ENCODE measurements at regions not wholly inside any gene's neighbourhood (a gene's known extent, or its start where the extent isn't known, plus 50 kb on each side); places are given as distances from the start of the nearest gene placed in this dataset.

- no peak for DNase-seq (ENCODE audit: low spot score)
Observed at GRCh38 chr10:78963074-78964034, 105.4 kb upstream of the ZMIZ1 start.

- DNase-seq (ENCODE audit: low spot score): no peak
Observed at GRCh38 chr10:78964274-78964951, 104.4 kb upstream of the ZMIZ1 start.

GRCh38 chr10:78964952-78965633 is 103.7 kb upstream of the ZMIZ1 start:
- DNase-seq (ENCODE audit: low spot score): peak; percentile 6

GRCh38 chr10:78966182-78966787 is 102.5 kb upstream of the ZMIZ1 start:
- DNase-seq (ENCODE audit: low spot score): no peak

GRCh38 chr10:78966844-78967488 is 101.8 kb upstream of the ZMIZ1 start:
- DNase-seq (ENCODE audit: low spot score): no peak

GRCh38 chr10:78968300-78968942 is 100.3 kb upstream of the ZMIZ1 start:
- no peak for DNase-seq (ENCODE audit: low spot score)

- no peak for DNase-seq (ENCODE audit: low spot score)
Observed at GRCh38 chr10:78968943-78969342, 99.8 kb upstream of the ZMIZ1 start.

GRCh38 chr10:78969719-78970118 is 99.0 kb upstream of the ZMIZ1 start:
- DNase-seq (ENCODE audit: low spot score): no peak

- no peak for DNase-seq (ENCODE audit: low spot score)
Observed at GRCh38 chr10:78970261-78970660, 98.5 kb upstream of the ZMIZ1 start.

GRCh38 chr10:78971094-78971682 is 97.6 kb upstream of the ZMIZ1 start:
- no peak for DNase-seq (ENCODE audit: low spot score)

- DNase-seq (ENCODE audit: low spot score): peak; percentile 73
Observed at GRCh38 chr10:78972160-78972946, 96.4 kb upstream of the ZMIZ1 start.

- peak; percentile 95 for DNase-seq (ENCODE audit: low spot score)
Observed at GRCh38 chr10:78972947-78973900, 95.5 kb upstream of the ZMIZ1 start.

GRCh38 chr10:78973901-78974616 is 94.7 kb upstream of the ZMIZ1 start:
- peak; percentile 77 for DNase-seq (ENCODE audit: low spot score)

GRCh38 chr10:78974617-78975317 is 94.0 kb upstream of the ZMIZ1 start:
- peak; percentile 92 for DNase-seq (ENCODE audit: low spot score)

GRCh38 chr10:78975926-78976325 is 92.8 kb upstream of the ZMIZ1 start:
- DNase-seq (ENCODE audit: low spot score): no peak

- no peak for DNase-seq (ENCODE audit: low spot score)
Observed at GRCh38 chr10:78976825-78977755, 91.7 kb upstream of the ZMIZ1 start.

Measured in RKO (cell line).